GM23338 (cell line): ENCODE measurements at regions not wholly inside any gene's neighbourhood (a gene's known extent, or its start where the extent isn't known, plus 50 kb on each side); places are given as distances from the start of the nearest gene placed in this dataset.
"Not testable (repeated sequence)": the region's sequence is repeated elsewhere in the genome, so short reads cannot be mapped to it uniquely, and the experiment has no call there.

Experiments
- ATAC-seq: fragments of 200-7000 bp; cut with Tn5 transposase; 3 replicates; pipeline ENCODE4 v1.9.1; 2020
- DNase-seq: peaks from one replicate; pipeline ENCODE4 v3.0.0-alpha.2; 2015; ENCODE audit warnings: low spot score
- H2AFZ ChIP-seq: fragments of 200-600 bp; sonication (generic); 2 replicates; pipeline ENCODE4 v1.8.0; 2016; ENCODE audit warnings: antibody characterized with exemption, mild to moderate bottlenecking, moderate library complexity
- H3F3A ChIP-seq: fragments of 200-600 bp; sonication (generic); replicated peaks from 2 replicates; pipeline ENCODE4 v1.8.0; 2017; ENCODE audit warnings: antibody characterized with exemption, mixed run types, low read depth
- H3K27ac ChIP-seq: fragments of 200-600 bp; sonication (generic); 2 replicates; pipeline ENCODE4 v1.6.1; 2016; ENCODE audit warnings: low read depth
- H3K27me3 ChIP-seq: fragments of 200-600 bp; sonication (generic); 2 replicates; pipeline ENCODE4 v1.8.0; 2016; ENCODE audit warnings: mild to moderate bottlenecking, mixed run types, moderate library complexity; ENCODE audit not compliant: insufficient read depth
- H3K36me3 ChIP-seq: fragments of 200-600 bp; sonication (generic); 2 replicates; pipeline ENCODE4 v1.8.0; 2016; ENCODE audit warnings: mild to moderate bottlenecking; ENCODE audit not compliant: insufficient read depth
- H3K4me1 ChIP-seq: fragments of 200-600 bp; sonication (generic); 2 replicates; pipeline ENCODE4 v1.8.0; 2016; ENCODE audit warnings: mild to moderate bottlenecking, moderate library complexity; ENCODE audit not compliant: insufficient read depth
- H3K4me2 ChIP-seq: fragments of 200-600 bp; sonication (generic); 2 replicates; pipeline ENCODE4 v1.7.1; 2017; ENCODE audit warnings: mixed run types
- H3K4me3 ChIP-seq: fragments of 200-600 bp; sonication (generic); 2 replicates; pipeline ENCODE4 v1.6.1; 2016; ENCODE audit warnings: mixed run types
- H3K79me2 ChIP-seq: fragments of 200-600 bp; sonication (generic); replicated peaks from 2 replicates; pipeline ENCODE4 v1.8.0; 2017; ENCODE audit warnings: mild to moderate bottlenecking; ENCODE audit not compliant: insufficient read depth
- H3K9me2 ChIP-seq: fragments of 200-600 bp; sonication (generic); 2 replicates; pipeline ENCODE4 v1.8.0; 2017; ENCODE audit not compliant: insufficient read depth
- H4K20me1 ChIP-seq: fragments of 200-600 bp; sonication (generic); replicated peaks from 2 replicates; pipeline ENCODE4 v1.8.0; 2017; ENCODE audit warnings: mild to moderate bottlenecking; ENCODE audit not compliant: insufficient read depth
- H3K27ac Mint-ChIP-seq: 2 replicates; pipeline ENCODE4 v1.8.0; 2020; ENCODE audit warnings: inconsistent platforms, mild to moderate bottlenecking, moderate library complexity, mixed read lengths
- H3K27me3 Mint-ChIP-seq: 3 replicates; pipeline ENCODE4 v1.8.0; 2022; ENCODE audit warnings: low read depth, mild to moderate bottlenecking, moderate library complexity, mixed read lengths, inconsistent platforms; ENCODE audit not compliant: insufficient read depth, poor library complexity
- H3K36me3 Mint-ChIP-seq: 3 replicates; pipeline ENCODE4 v1.8.0; 2021; ENCODE audit warnings: low read depth, mild to moderate bottlenecking, inconsistent platforms, moderate library complexity, mixed read lengths
- H3K4me1 Mint-ChIP-seq: 3 replicates; pipeline ENCODE4 v1.8.0; 2020; ENCODE audit warnings: mild to moderate bottlenecking, inconsistent platforms, mixed read lengths
- H3K4me3 Mint-ChIP-seq: 3 replicates; pipeline ENCODE4 v1.8.0; 2021; ENCODE audit warnings: moderate library complexity, mild to moderate bottlenecking, inconsistent platforms, mixed read lengths
- H3K9me3 Mint-ChIP-seq: 3 replicates; pipeline ENCODE4 v1.8.0; 2020; ENCODE audit warnings: moderate library complexity, mild to moderate bottlenecking, inconsistent platforms, mixed read lengths
- CTCF ChIP-seq, 2 experiments: fragments of 200-600 bp in 1 of 2; sonication (generic) in 1 of 2; conservative IDR thresholded peaks; 2 replicates each; pipeline versions ENCODE4 v1.5.1 to v1.6.1; 2016 to 2017; ENCODE audit warnings: antibody characterized with exemption in 2 of 2, low read depth in 2 of 2, mild to moderate bottlenecking in 2 of 2, moderate library complexity in 1 of 2
- EZH2phosphoT487 ChIP-seq: fragments of 200-600 bp; sonication (generic); IDR thresholded peaks from one replicate; pipeline ENCODE4 v1.8.1; 2018; ENCODE audit warnings: antibody characterized with exemption; ENCODE audit not compliant: unreplicated experiment
- JUNB ChIP-seq: IDR thresholded peaks from one replicate; pipeline ENCODE4 v1.6.1; 2016; ENCODE audit warnings: antibody characterized with exemption; ENCODE audit not compliant: unreplicated experiment
- POLR2AphosphoS5 ChIP-seq: IDR thresholded peaks from 2 replicates; pipeline ENCODE4 v1.6.1; 2016; ENCODE audit warnings: antibody characterized with exemption, low read depth
- REST ChIP-seq: IDR thresholded peaks from one replicate; pipeline ENCODE4 v1.6.1; 2018; ENCODE audit warnings: antibody characterized with exemption; ENCODE audit not compliant: unreplicated experiment
- ZNF114 ChIP-seq: fragments of 250-450 bp; sonication (Bioruptor Pico); IDR thresholded peaks from 2 replicates; pipeline ENCODE4 v1.5.0; 2020; ENCODE audit warnings: mild to moderate bottlenecking, moderate library complexity
- TF ChIP-seq, protein P1 (sequence below): IDR thresholded peaks from 2 replicates; pipeline ENCODE4 v1.6.1; 2016; ENCODE audit warnings: antibody characterized with exemption

GRCh38 chrX:122363112-122363795, 820.8 kb upstream of the GRIA3 start:
- Histone ChIP-seq H3K79me2 (no peaks in the 10 kb centered on the region), H3K27me3 (no peaks in the 10 kb centered on the region), H3K4me2 (no peak overlapping the region), H4K20me1 (no peaks in the 10 kb centered on the region), H3K27ac (no peak overlapping the region), H3F3A (no peaks in the 10 kb centered on the region), H3K4me1 (no peaks in the 10 kb centered on the region), H2AFZ (no peak overlapping the region), H3K36me3 (no peaks in the 10 kb centered on the region), H3K9me2 (no peaks in the 10 kb centered on the region), H3K4me3 (no peak overlapping the region)
- no peaks in the 10 kb centered on the region for H3K36me3 Mint-ChIP-seq
- DNase-seq (peak; percentile 18), ATAC-seq (peak; percentile 80)
- no peaks in the 10 kb centered on the region for H3K9me3 Mint-ChIP-seq
- no peak overlapping the region for H3K27ac Mint-ChIP-seq
- H3K4me3 Mint-ChIP-seq = no peak overlapping the region
- H3K27me3 Mint-ChIP-seq = no peaks in the 10 kb centered on the region
- no peaks in the 10 kb centered on the region for H3K4me1 Mint-ChIP-seq
- no peak for TF ChIP-seq EZH2phosphoT487
- TF ChIP-seq POLR2AphosphoS5 = no peak
- no peak for TF ChIP-seq REST
- TF ChIP-seq, protein P1, sequence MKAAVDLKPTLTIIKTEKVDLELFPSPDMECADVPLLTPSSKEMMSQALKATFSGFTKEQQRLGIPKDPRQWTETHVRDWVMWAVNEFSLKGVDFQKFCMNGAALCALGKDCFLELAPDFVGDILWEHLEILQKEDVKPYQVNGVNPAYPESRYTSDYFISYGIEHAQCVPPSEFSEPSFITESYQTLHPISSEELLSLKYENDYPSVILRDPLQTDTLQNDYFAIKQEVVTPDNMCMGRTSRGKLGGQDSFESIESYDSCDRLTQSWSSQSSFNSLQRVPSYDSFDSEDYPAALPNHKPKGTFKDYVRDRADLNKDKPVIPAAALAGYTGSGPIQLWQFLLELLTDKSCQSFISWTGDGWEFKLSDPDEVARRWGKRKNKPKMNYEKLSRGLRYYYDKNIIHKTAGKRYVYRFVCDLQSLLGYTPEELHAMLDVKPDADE = no peak
- TF ChIP-seq JUNB = no peak
- TF ChIP-seq ZNF114 (CRISPR knock-in tag) = no peak
- TF ChIP-seq CTCF (conservative IDR thresholded peaks at IDR 0.05; ENCODE audit: low read depth in 2 of 2) = peak; percentile 14 to 46; a peak in 3 of 4 replicates

- ATAC-seq = not testable (repeated sequence)
Observed at GRCh38 chrX:122375533-122375932, 808.5 kb upstream of the GRIA3 start.

More at GRCh38 chrX:122375533-122375932, 808.5 kb upstream of the GRIA3 start:
- H3K79me2 ChIP-seq, H3K27ac ChIP-seq, DNase-seq, H3K4me1 ChIP-seq, H3K27ac Mint-ChIP-seq, H3K9me2 ChIP-seq, H3F3A ChIP-seq, H2AFZ ChIP-seq, H3K4me1 Mint-ChIP-seq, H3K27me3 Mint-ChIP-seq, H3K36me3 Mint-ChIP-seq, H3K4me3 Mint-ChIP-seq, H3K9me3 Mint-ChIP-seq, H3K4me2 ChIP-seq, H3K4me3 ChIP-seq, H3K27me3 ChIP-seq, H3K36me3 ChIP-seq, H4K20me1 ChIP-seq: not testable (repeated sequence)
